ENCODE measurements at regions not wholly inside any gene's neighbourhood (a gene's known extent, or its start where the extent isn't known, plus 50 kb on each side); places are given as distances from the start of the nearest gene placed in this dataset.
"Not testable (repeated sequence)": the region's sequence is repeated elsewhere in the genome, so short reads cannot be mapped to it uniquely, and the experiment has no call there.

DNA sequence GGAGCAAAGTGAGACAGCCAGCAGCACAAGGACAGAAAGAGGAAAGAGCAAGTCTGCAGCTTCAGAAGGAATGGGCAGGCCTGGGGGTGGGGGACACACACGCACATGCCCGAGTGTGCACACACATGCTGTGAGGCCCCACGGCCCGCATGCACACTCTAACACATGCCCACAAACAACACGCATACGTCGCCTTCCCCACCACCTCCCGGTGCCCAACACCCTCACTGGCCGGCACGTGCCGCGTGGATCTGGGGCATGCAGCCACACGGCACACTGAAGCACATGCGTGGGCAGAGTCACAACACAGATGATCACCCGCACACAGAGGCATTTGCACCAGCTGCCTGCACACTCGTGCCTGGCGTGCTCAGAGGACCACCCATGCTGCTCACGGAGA, 161.5 kb downstream of the GOLGA6L4 start:
- not testable (repeated sequence) for TF ChIP-seq ARNTL (CRISPR knock-in tag; IDR thresholded peaks at IDR 0.05; ENCODE audit: borderline replicate concordance, low read depth); PPARA (CRISPR knock-in tag; IDR thresholded peaks at IDR 0.05; ENCODE audit: borderline replicate concordance); ZFP3 (CRISPR knock-in tag; IDR thresholded peaks at IDR 0.05); TCF4 (CRISPR knock-in tag; IDR thresholded peaks at IDR 0.05; ENCODE audit: borderline replicate concordance); OSR1 (CRISPR knock-in tag; IDR thresholded peaks at IDR 0.05); RARB (CRISPR knock-in tag; IDR thresholded peaks at IDR 0.05); GLIS3 (CRISPR knock-in tag; IDR thresholded peaks at IDR 0.05)
- TF ChIP-seq, protein P1, sequence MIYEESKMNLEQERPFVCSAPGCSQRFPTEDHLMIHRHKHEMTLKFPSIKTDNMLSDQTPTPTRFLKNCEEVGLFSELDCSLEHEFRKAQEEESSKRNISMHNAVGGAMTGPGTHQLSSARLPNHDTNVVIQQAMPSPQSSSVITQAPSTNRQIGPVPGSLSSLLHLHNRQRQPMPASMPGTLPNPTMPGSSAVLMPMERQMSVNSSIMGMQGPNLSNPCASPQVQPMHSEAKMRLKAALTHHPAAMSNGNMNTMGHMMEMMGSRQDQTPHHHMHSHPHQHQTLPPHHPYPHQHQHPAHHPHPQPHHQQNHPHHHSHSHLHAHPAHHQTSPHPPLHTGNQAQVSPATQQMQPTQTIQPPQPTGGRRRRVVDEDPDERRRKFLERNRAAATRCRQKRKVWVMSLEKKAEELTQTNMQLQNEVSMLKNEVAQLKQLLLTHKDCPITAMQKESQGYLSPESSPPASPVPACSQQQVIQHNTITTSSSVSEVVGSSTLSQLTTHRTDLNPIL (CRISPR knock-in tag; IDR thresholded peaks at IDR 0.05; ENCODE audit: low read depth): not testable (repeated sequence)
- TF ChIP-seq, protein P2, sequence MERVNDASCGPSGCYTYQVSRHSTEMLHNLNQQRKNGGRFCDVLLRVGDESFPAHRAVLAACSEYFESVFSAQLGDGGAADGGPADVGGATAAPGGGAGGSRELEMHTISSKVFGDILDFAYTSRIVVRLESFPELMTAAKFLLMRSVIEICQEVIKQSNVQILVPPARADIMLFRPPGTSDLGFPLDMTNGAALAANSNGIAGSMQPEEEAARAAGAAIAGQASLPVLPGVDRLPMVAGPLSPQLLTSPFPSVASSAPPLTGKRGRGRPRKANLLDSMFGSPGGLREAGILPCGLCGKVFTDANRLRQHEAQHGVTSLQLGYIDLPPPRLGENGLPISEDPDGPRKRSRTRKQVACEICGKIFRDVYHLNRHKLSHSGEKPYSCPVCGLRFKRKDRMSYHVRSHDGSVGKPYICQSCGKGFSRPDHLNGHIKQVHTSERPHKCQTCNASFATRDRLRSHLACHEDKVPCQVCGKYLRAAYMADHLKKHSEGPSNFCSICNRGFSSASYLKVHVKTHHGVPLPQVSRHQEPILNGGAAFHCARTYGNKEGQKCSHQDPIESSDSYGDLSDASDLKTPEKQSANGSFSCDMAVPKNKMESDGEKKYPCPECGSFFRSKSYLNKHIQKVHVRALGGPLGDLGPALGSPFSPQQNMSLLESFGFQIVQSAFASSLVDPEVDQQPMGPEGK (CRISPR knock-in tag; IDR thresholded peaks at IDR 0.05; ENCODE audit: borderline replicate concordance): not testable (repeated sequence)
